HG02610 (cell line): ENCODE measurements at regions not wholly inside any gene's neighbourhood (a gene's known extent, or its start where the extent isn't known, plus 50 kb on each side); places are given as distances from the start of the nearest gene placed in this dataset.

Experiments
- ATAC-seq: cut with Tn5 transposase; IDR thresholded peaks from one replicate; pipeline ENCODE4 v1.9.1; 2021; ENCODE audit warnings: mild to moderate bottlenecking, moderate library complexity; ENCODE audit not compliant: unreplicated experiment

GRCh38 chr2:203789618-203790017 is 78.0 kb upstream of the CTLA4 start:
- ATAC-seq, result no peak

GRCh38 chr2:203790134-203790852 is 77.3 kb upstream of the CTLA4 start:
- no peak for ATAC-seq

GRCh38 chr2:203796248-203797010 is 71.1 kb upstream of the CTLA4 start:
- ATAC-seq, result no peak

- no peak for ATAC-seq
These were observed 70.3 kb upstream of the CTLA4 start for GRCh38 chr2:203797276-203797675.

GRCh38 chr2:203797712-203798111 is 69.9 kb upstream of the CTLA4 start:
- ATAC-seq, result no peak

- ATAC-seq, result peak; percentile 53
These were observed 69.1 kb upstream of the CTLA4 start for GRCh38 chr2:203798296-203799087.

- peak; percentile 84 for ATAC-seq
These were observed 67.7 kb upstream of the CTLA4 start for GRCh38 chr2:203799908-203800307.

GRCh38 chr2:203800783-203801182 is 66.8 kb upstream of the CTLA4 start:
- ATAC-seq, result no peak

GRCh38 chr2:203802342-203803052 is 65.1 kb upstream of the CTLA4 start:
- ATAC-seq, result peak; percentile 31

- no peak for ATAC-seq
These were observed 64.5 kb upstream of the CTLA4 start for GRCh38 chr2:203803053-203803429.

GRCh38 chr2:203804070-203804469 is 63.5 kb upstream of the CTLA4 start:
- no peak for ATAC-seq

- no peak for ATAC-seq
These were observed 62.6 kb upstream of the CTLA4 start for GRCh38 chr2:203804764-203805485.

GRCh38 chr2:203805486-203805838 is 62.1 kb upstream of the CTLA4 start:
- ATAC-seq, result no peak

GRCh38 chr2:203806761-203807160 is 60.8 kb upstream of the CTLA4 start:
- no peak for ATAC-seq

- no peak for ATAC-seq
These were observed 59.4 kb upstream of the CTLA4 start for GRCh38 chr2:203808046-203808750.

- ATAC-seq, result no peak
These were observed 58.5 kb upstream of the CTLA4 start for GRCh38 chr2:203809084-203809521.

GRCh38 chr2:203809991-203810510 is 57.5 kb upstream of the CTLA4 start:
- no peak for ATAC-seq

- peak; percentile 86 for ATAC-seq
These were observed 55.9 kb upstream of the CTLA4 start for GRCh38 chr2:203811491-203812221.
